Stomach (tissue), 8 donors: ENCODE measurements at regions not wholly inside any gene's neighbourhood (a gene's known extent, or its start where the extent isn't known, plus 50 kb on each side); places are given as distances from the start of the nearest gene placed in this dataset.

Source experiments
- DNase-seq, 2 donors: peaks; one replicate each; pipeline versions ENCODE4 v3.0.0 to v3.0.0-alpha.2; 2013 to 2019
- H3K27ac ChIP-seq, 5 donors: fragments of 200-600 bp in 4 of 5; sonication (generic) in 4 of 5; one replicate each; pipeline ENCODE4 v1.5.1; 2013 to 2019; ENCODE audit warnings: mild to moderate bottlenecking in 1 of 5, moderate library complexity in 1 of 5
- H3K27me3 ChIP-seq, 3 donors: fragments of 200-600 bp; sonication (generic); one replicate each; pipeline ENCODE4 v1.5.1; 2017 to 2019; ENCODE audit warnings: mixed run types in 1 of 3
- H3K36me3 ChIP-seq, 4 donors: fragments of 200-600 bp; sonication (generic); 1 replicate in 3 of 4; 2 replicates in 1 of 4; pipeline ENCODE4 v1.5.1; 2016 to 2019
- H3K4me1 ChIP-seq, 4 donors: fragments of 200-600 bp; sonication (generic); one replicate each; pipeline ENCODE4 v1.5.1; 2016 to 2019
- H3K4me3 ChIP-seq, 4 donors: fragments of 200-600 bp; sonication (generic) in 3 of 4; one replicate each; pipeline ENCODE4 v1.5.1; 2016 to 2019; ENCODE audit warnings: mild to moderate bottlenecking in 1 of 4
- H3K9me3 ChIP-seq, 4 donors: fragments of 200-600 bp; sonication (generic); one replicate each; pipeline ENCODE4 v1.5.1; 2016 to 2019
- CTCF ChIP-seq, 7 experiments: fragments of 450-650 bp in 4 of 7; fragments of 200-600 bp in 3 of 7; sonication (generic) in 3 of 7; IDR thresholded peaks; one replicate each; pipeline ENCODE4 v1.5.1; 2016 to 2019; ENCODE audit warnings: antibody characterized with exemption in 7 of 7, control low read depth in 2 of 7, mild to moderate bottlenecking in 1 of 7
- EP300 ChIP-seq: sonication (generic); formaldehyde crosslinking; IDR thresholded peaks from one replicate; pipeline ENCODE4 v1.6.1; 2017; ENCODE audit warnings: antibody characterized with exemption
- POLR2A ChIP-seq, 4 donors: fragments of 450-650 bp; IDR thresholded peaks; one replicate each; pipeline ENCODE4 v1.6.1; 2016; ENCODE audit warnings: antibody characterized with exemption in 4 of 4, control low read depth in 2 of 4, mild to moderate bottlenecking in 1 of 4, moderate library complexity in 1 of 4
- POLR2AphosphoS5 ChIP-seq, 3 donors: sonication (generic); formaldehyde crosslinking; IDR thresholded peaks; one replicate each; pipeline ENCODE4 v1.6.1; 2016; ENCODE audit warnings: antibody characterized with exemption in 3 of 3
- WGBS, 5 donors: extraction: QIAGEN DNeasy Blood & Tissue Kit in 3 of 5; methylation state at CpG; one replicate each; pipeline versions ENCODE4 v1.1.5 to v1.1.7; 2013 to 2018; 5-methylcytosine and 5-hydroxymethylcytosine counted together
- intact Hi-C: fragments of 100-400 bp; cut with DNase I; formaldehyde crosslinking; loops from one replicate; pipeline ENCODE4 v1.15.1; 2023; ENCODE audit warnings: low total_unique reads
- donor health status: healthy with polysubstance abuse.
- donor health status: Bipolar disorder and iron deficiency.
- donor health status: healthy.

GRCh38 chr3:5039585-5039984 lies 60.3 kb downstream of the BHLHE40 start:
- Histone ChIP-seq H3K4me3 (no peak overlapping the region), H3K36me3 (no peaks in the 10 kb centered on the region), H3K27me3 (no peaks in the 10 kb centered on the region), H3K4me1 (no peaks in the 10 kb centered on the region), H3K9me3 (no peaks in the 10 kb centered on the region), H3K27ac (no peak overlapping the region)
- intact Hi-C loops: no loop called here
- WGBS, 5 donors: 75 to 88% (median 84%) methylated on average over 2 of the region's 2 CpGs
- TF ChIP-seq EP300 (no peak), CTCF (IDR thresholded peaks at IDR 0.05) (no peak), POLR2AphosphoS5 (IDR thresholded peaks at IDR 0.05) (no peak), POLR2A (IDR thresholded peaks at IDR 0.05) (no peak)
- no peak for DNase-seq

- Histone ChIP-seq H3K27ac (no peak overlapping the region), H3K4me1 (no peaks in the 10 kb centered on the region), H3K4me3 (no peak overlapping the region), H3K36me3 (no peaks in the 10 kb centered on the region), H3K27me3 (no peaks in the 10 kb centered on the region), H3K9me3 (no peaks in the 10 kb centered on the region)
- TF ChIP-seq POLR2AphosphoS5 (IDR thresholded peaks at IDR 0.05): no peak
- no peak for TF ChIP-seq EP300
- TF ChIP-seq POLR2A (IDR thresholded peaks at IDR 0.05): no peak
- TF ChIP-seq CTCF (IDR thresholded peaks at IDR 0.05): no peak
- DNase-seq: no peak
- WGBS, 5 donors: 53 to 91% (median 82%) methylated on average over 4 of the region's 4 CpGs
- intact Hi-C loops: no loop called here
These were observed 62.1 kb downstream of the BHLHE40 start for GRCh38 chr3:5041315-5041714.

- no peak for DNase-seq
- H3K27ac ChIP-seq: no peak overlapping the region
- no peak overlapping the region for H3K4me3 ChIP-seq
- intact Hi-C loops: no loop called here
- H3K27me3 ChIP-seq: no peaks in the 10 kb centered on the region
- TF ChIP-seq POLR2AphosphoS5 (IDR thresholded peaks at IDR 0.05) (no peak), EP300 (no peak), POLR2A (IDR thresholded peaks at IDR 0.05) (no peak), CTCF (IDR thresholded peaks at IDR 0.05) (no peak)
- H3K36me3 ChIP-seq: no peaks in the 10 kb centered on the region
- H3K9me3 ChIP-seq: no peaks in the 10 kb centered on the region
- no peaks in the 10 kb centered on the region for H3K4me1 ChIP-seq
- 39 to 61% (median 42%) methylated on average over 2 of the region's 2 CpGs for WGBS, 5 donors
These were observed 66.7 kb downstream of the BHLHE40 start for GRCh38 chr3:5045961-5046360.

- H3K4me1 ChIP-seq: no peaks in the 10 kb centered on the region
- H3K9me3 ChIP-seq: no peaks in the 10 kb centered on the region
- H3K36me3 ChIP-seq: no peaks in the 10 kb centered on the region
- H3K27ac ChIP-seq: no peak overlapping the region
- H3K27me3 ChIP-seq: no peaks in the 10 kb centered on the region
- DNase-seq: no peak
- no peak overlapping the region for H3K4me3 ChIP-seq
- WGBS, 5 donors: 50 to 57% (median 56%) methylated on average over 3 of the region's 3 CpGs
- intact Hi-C loops: no loop called here
- no peak for TF ChIP-seq POLR2AphosphoS5 (IDR thresholded peaks at IDR 0.05)
- TF ChIP-seq POLR2A (IDR thresholded peaks at IDR 0.05): no peak
- no peak for TF ChIP-seq CTCF (IDR thresholded peaks at IDR 0.05)
- TF ChIP-seq EP300: no peak
These were observed 68.7 kb downstream of the BHLHE40 start for GRCh38 chr3:5047764-5048419.
